ENCODE measurements at regions not wholly inside any gene's neighbourhood (a gene's known extent, or its start where the extent isn't known, plus 50 kb on each side); places are given as distances from the start of the nearest gene placed in this dataset.

- no peak for TF ChIP-seq ZNF704 (tag by site-specific recombination; IDR thresholded peaks at IDR 0.05)
- TF ChIP-seq ZNF548 (tag by site-specific recombination; IDR thresholded peaks at IDR 0.05) = no peak
Observed at GRCh38 chr16:72568502-72568901, 396.5 kb upstream of the PMFBP1 start.
